ENCODE measurements at regions not wholly inside any gene's neighbourhood (a gene's known extent, or its start where the extent isn't known, plus 50 kb on each side); places are given as distances from the start of the nearest gene placed in this dataset.

DNA sequence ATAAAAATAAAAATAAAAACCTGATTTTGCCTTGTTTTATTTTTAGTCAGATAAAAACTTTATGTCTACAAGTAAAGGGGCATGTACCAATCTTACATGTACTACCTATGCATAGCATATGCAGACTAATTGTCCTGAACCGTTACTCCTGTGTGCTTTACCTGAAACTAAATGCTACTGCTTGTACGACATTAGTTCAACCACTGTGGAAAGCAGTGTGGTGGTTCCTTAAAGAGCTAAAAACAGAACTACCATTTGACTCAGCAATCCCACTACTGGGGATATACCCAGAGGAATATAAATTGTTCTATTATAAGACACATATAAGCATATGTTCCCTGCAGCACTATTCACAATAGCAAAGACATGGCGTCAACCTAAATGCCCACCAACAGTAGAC is 426.0 kb upstream of the PMFBP1 start (continued):
- TF ChIP-seq RBM34 (IDR thresholded peaks at IDR 0.05; ENCODE audit: borderline replicate concordance, insufficient read depth, low read length) (no peak), ZNF263 (CRISPR knock-in tag; IDR thresholded peaks at IDR 0.05; ENCODE audit: borderline replicate concordance) (no peak)

DNA sequence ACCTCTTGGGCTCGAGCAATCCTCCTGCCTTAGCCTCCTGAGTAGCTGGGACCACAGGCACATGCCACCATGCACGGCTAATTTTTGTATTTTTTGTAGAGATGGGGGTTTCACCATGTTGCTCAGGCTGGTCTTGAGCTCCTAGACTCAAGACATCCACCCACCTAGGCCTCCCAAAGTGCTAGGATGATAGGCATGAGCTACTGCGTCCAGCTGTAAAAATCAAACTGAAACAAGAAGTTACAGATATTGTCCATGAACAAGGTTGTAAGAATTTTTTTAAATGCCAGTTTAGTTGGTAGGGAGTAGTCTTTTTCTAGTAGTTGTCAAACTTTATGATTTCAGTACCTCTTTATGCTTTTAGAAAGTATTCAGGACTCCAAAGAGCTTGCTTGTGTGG is 424.4 kb upstream of the PMFBP1 start:
- in situ Hi-C loops (cut with MboI) = no loop called here
- no peak for TF ChIP-seq L3MBTL2 (IDR thresholded peaks at IDR 0.05)
- TF ChIP-seq, protein P1, sequence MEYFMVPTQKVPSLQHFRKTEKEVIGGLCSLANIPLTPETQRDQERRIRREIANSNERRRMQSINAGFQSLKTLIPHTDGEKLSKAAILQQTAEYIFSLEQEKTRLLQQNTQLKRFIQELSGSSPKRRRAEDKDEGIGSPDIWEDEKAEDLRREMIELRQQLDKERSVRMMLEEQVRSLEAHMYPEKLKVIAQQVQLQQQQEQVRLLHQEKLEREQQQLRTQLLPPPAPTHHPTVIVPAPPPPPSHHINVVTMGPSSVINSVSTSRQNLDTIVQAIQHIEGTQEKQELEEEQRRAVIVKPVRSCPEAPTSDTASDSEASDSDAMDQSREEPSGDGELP (CRISPR knock-in tag; IDR thresholded peaks at IDR 0.05; ENCODE audit: borderline replicate concordance) = no peak
- TF ChIP-seq HLTF (IDR thresholded peaks at IDR 0.05) = no peak
- no peak for TF ChIP-seq ZNF134 (CRISPR knock-in tag; conservative IDR thresholded peaks at IDR 0.05)
- no peak for TF ChIP-seq MYNN (IDR thresholded peaks at IDR 0.05)
- no peak for TF ChIP-seq MYNN (CRISPR knock-in tag; IDR thresholded peaks at IDR 0.05)
- TF ChIP-seq MCM5 (IDR thresholded peaks at IDR 0.05; ENCODE audit: low read depth) = no peak
- TF ChIP-seq, protein P2, sequence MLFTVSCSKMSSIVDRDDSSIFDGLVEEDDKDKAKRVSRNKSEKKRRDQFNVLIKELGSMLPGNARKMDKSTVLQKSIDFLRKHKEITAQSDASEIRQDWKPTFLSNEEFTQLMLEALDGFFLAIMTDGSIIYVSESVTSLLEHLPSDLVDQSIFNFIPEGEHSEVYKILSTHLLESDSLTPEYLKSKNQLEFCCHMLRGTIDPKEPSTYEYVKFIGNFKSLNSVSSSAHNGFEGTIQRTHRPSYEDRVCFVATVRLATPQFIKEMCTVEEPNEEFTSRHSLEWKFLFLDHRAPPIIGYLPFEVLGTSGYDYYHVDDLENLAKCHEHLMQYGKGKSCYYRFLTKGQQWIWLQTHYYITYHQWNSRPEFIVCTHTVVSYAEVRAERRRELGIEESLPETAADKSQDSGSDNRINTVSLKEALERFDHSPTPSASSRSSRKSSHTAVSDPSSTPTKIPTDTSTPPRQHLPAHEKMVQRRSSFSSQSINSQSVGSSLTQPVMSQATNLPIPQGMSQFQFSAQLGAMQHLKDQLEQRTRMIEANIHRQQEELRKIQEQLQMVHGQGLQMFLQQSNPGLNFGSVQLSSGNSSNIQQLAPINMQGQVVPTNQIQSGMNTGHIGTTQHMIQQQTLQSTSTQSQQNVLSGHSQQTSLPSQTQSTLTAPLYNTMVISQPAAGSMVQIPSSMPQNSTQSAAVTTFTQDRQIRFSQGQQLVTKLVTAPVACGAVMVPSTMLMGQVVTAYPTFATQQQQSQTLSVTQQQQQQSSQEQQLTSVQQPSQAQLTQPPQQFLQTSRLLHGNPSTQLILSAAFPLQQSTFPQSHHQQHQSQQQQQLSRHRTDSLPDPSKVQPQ (CRISPR knock-in tag; IDR thresholded peaks at IDR 0.05; ENCODE audit: borderline replicate concordance) = no peak
- no peak for TF ChIP-seq ZC3H4 (CRISPR knock-in tag; IDR thresholded peaks at IDR 0.05; ENCODE audit: borderline replicate concordance)
- TF ChIP-seq, protein P3, sequence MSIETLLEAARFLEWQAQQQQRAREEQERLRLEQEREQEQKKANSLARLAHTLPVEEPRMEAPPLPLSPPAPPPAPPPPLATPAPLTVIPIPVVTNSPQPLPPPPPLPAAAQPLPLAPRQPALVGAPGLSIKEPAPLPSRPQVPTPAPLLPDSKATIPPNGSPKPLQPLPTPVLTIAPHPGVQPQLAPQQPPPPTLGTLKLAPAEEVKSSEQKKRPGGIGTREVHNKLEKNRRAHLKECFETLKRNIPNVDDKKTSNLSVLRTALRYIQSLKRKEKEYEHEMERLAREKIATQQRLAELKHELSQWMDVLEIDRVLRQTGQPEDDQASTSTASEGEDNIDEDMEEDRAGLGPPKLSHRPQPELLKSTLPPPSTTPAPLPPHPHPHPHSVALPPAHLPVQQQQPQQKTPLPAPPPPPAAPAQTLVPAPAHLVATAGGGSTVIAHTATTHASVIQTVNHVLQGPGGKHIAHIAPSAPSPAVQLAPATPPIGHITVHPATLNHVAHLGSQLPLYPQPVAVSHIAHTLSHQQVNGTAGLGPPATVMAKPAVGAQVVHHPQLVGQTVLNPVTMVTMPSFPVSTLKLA (conservative IDR thresholded peaks at IDR 0.05) = no peak
- no peak for TF ChIP-seq CTBP1 (IDR thresholded peaks at IDR 0.05; ENCODE audit: borderline replicate concordance)
- TF ChIP-seq, protein P4, sequence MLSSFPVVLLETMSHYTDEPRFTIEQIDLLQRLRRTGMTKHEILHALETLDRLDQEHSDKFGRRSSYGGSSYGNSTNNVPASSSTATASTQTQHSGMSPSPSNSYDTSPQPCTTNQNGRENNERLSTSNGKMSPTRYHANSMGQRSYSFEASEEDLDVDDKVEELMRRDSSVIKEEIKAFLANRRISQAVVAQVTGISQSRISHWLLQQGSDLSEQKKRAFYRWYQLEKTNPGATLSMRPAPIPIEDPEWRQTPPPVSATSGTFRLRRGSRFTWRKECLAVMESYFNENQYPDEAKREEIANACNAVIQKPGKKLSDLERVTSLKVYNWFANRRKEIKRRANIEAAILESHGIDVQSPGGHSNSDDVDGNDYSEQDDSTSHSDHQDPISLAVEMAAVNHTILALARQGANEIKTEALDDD (IDR thresholded peaks at IDR 0.05) = no peak
- TF ChIP-seq EWSR1 (IDR thresholded peaks at IDR 0.05; ENCODE audit: borderline replicate concordance, low read depth, partially characterized antibody) = no peak
- no peak for TF ChIP-seq ZNF79 (CRISPR knock-in tag; IDR thresholded peaks at IDR 0.05; ENCODE audit: low read depth)
- TF ChIP-seq SREBF2 (CRISPR knock-in tag; IDR thresholded peaks at IDR 0.05) = no peak

More for the DNA sequence above, 424.4 kb upstream of the PMFBP1 start:
- no peak for FAIRE-seq
- Histone ChIP-seq H3K79me2 (ENCODE audit: control insufficient read depth, insufficient read depth, low read length) (no peaks in the 10 kb centered on the region), H2AFZ (ENCODE audit: low read depth, low read length) (no peak overlapping the region), H3K27ac (ENCODE audit: extremely low read depth, low read depth, low read length) (no peak overlapping the region), H3K9me3 (replicated peaks; ENCODE audit: control insufficient read depth, insufficient read depth, low read depth, low read length) (no peaks in the 10 kb centered on the region), H3K4me2 (ENCODE audit: insufficient read depth, low read length) (no peak overlapping the region), H3K4me1 (replicated peaks in 1 of 2; ENCODE audit: control insufficient read depth in 2 of 2, insufficient read depth in 2 of 2, low read length in 2 of 2) (no peaks in the 10 kb centered on the region), H3K36me3 (ENCODE audit: control insufficient read depth, insufficient read depth, low read length) (no peaks in the 10 kb centered on the region), H3K9ac (ENCODE audit: insufficient read depth in 1 of 2, low read depth in 2 of 2, low read length in 2 of 2) (no peak overlapping the region), H3K4me3 (no peak overlapping the region), H3K27me3 (ENCODE audit: control insufficient read depth in 2 of 2, insufficient read depth in 2 of 2, low read length in 2 of 2) (no peaks in the 10 kb centered on the region), H4K20me1 (replicated peaks; ENCODE audit: control insufficient read depth, insufficient read depth, low read length) (peaks cover 8% of the 10 kb centered on the region), H3K9me1 (ENCODE audit: control insufficient read depth, insufficient read depth, low read length) (no peaks in the 10 kb centered on the region)
- no peak for DNase-seq (ENCODE audit: extremely low read depth in 1 of 4, low spot score in 3 of 4)
- intact Hi-C loops (cut with micrococcal nuclease) = no loop called here
- WGBS (ENCODE audit: insufficient coverage, low coverage, missing lambda C conversion rate) = 46% methylated on average over 3 of the region's 3 CpGs
- no peak for ATAC-seq
- BruUV-seq (replicated peaks) = no TSS peak
- ChIA-PET POLR2A (interaction anchor here (0.6 to 1.3 kb wide), 3 partner anchors 23 to 655 kb away, joined by 3 read pairs; no protein-coding TSS in a partner anchor), CTCF (ENCODE audit: low intra/inter-chr PET ratio) (no interaction called here)

All from K562 (cell line).